Activated CD4-positive, alpha-beta T cell treated with anti-CD3 and anti-CD28 coated beads for 48 hours (primary cell): ENCODE measurements at regions not wholly inside any gene's neighbourhood (a gene's known extent, or its start where the extent isn't known, plus 50 kb on each side); places are given as distances from the start of the nearest gene placed in this dataset.
A peak's percentile ranks its signal among the peaks of the same experiment; 100 is the strongest.

Source experiments
- DNase-seq: peaks from one replicate; pipeline ENCODE4 v3.0.0-alpha.2; 2020

DNA sequence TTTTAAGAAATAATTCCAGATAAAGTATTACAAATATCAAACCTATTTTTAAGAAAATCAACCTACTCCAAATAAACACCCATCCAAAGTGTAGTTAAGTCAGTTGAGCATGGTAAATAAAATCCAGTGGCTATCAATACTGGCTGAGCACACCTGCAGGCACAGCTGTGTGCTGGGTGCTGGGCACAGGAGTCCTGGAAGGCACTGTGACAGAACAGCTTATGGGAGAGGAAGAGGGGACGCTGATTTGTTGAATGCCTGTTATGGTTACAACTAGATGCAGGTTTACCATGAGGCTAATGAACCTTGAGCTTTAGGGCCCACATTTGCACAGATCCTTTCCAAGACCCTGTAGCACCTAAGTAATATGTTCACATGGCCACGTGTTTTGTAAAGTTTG, 202.7 kb downstream of the MTX2 start:
- no peak for DNase-seq

DNA sequence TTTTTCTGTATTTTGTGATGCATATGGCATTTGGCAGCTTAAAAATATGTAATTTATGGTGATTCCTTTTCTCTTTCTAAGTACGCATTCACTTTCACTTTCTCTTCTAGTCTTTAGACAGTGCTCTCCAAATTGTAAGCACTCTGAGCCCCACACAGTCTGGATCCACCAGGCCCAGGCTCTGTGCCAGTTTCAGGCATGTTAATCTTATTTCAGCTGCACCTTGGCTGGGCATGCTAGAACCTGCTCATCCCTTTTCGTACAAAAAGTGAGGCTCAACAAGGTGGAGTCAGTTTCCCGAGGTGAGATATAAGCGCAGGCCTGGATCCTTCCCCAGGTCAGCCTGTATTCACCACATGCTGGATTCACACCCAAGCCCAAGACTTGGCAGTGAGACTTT, 203.9 kb downstream of the MTX2 start:
- peak; percentile 20 for DNase-seq

GRCh38 chr2:176473851-176474250, 204.6 kb downstream of the MTX2 start:
- DNase-seq, result no peak

GRCh38 chr2:176477336-176477735, 208.1 kb downstream of the MTX2 start:
- no peak for DNase-seq

GRCh38 chr2:176479961-176480360, 210.7 kb downstream of the MTX2 start:
- DNase-seq, result no peak

DNA sequence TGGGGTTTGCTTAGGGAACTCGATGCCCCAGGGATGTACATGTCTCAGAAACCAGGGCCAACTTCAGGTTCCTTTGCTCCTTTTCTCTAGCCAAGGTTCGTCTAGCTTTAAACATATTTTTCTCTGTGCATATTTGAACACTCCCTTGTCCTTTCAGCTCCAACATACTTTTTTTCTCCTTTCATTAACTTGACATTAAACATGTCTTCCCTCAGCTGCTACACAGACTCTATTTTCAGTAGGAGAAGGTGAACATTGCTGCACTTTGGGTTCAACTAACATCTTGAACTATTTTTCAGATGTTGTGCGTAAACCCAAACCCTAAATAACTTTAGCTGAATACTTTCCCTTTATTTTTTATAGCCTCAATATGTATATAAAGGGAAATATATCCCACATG, 212.9 kb downstream of the MTX2 start:
- DNase-seq, result no peak

- DNase-seq, result no peak
Measured at GRCh38 chr2:176483476-176483875, 214.2 kb downstream of the MTX2 start.

- no peak for DNase-seq
Measured at GRCh38 chr2:176483901-176484568, 214.8 kb downstream of the MTX2 start.

GRCh38 chr2:176484838-176485237, 215.6 kb downstream of the MTX2 start:
- DNase-seq, result no peak

DNA sequence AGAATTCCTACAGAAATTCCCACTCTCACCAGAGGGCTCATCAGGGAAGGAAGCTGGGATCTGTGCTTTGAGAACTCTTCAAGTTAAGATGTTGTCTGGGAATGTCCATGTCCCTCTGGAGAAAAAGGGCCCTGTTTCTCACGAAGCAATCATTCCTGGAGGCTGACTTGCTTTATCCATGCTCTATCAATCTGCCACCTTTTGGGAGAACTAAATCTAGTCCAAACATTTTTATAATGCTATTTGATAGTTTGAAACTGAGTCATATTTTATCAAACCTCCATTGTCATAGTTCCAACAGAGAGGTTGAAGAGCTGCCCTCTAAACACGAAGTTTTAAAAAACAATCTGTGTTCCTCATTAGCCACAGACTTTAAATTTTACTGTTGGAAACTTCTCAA, 219.2 kb downstream of the MTX2 start:
- no peak for DNase-seq

- no peak for DNase-seq
Measured at GRCh38 chr2:176490061-176490861, 221.0 kb downstream of the MTX2 start.

DNA sequence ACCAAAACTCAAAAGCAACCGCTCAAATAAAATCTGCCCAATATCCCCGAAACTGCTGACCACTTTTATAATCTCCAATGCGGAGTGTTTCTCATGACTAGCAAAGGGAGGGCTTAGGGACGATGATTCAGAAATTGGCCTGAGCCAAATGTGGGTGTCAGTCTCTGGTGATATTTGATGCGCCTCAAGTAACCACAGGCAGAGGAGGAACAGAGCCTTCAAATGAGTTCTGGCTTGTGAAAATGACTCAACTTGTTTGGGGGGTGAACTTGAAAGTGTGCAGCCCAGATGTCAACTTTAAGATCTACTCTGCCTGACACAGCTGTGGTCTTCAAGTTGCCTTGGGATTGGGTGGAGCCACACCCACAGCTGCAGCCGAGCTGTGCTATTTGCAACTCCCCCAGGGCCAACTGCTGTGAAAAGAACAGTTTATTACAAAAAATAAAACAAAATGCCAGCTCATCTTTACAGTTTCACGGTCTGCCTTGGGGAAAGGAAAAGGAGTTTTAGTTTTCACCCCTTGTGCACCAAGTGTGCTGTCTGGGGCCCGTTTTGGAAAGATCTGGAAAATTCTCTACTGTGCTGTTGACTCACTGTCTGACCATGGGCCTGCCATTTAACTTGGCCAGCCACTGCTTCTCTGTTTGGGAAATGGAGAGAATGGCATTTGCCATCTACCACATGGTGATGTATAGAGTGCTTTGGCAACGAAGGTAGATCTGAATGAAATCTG, 222.1 kb downstream of the MTX2 start:
- peak; percentile 43 for DNase-seq

DNA sequence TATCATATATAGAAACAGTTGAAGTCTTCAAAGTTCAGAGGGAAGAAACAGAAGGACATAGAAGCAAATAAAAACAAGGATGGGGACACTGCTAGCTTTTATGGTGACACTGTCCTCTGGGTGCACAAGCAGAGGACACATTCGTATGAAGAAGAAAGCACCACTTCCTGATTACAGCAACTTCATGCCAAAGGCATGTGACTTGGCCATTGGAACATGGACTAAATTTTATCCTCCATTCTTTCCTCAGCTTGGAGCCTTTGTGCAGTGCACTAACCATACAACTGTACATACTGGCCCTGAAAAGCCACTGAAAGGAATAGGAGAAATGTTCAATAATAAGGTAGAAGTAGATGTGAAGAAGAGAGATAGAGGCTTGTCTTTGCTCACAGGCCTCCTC, 223.3 kb downstream of the MTX2 start:
- DNase-seq, result no peak

GRCh38 chr2:176493226-176493825, 224.1 kb downstream of the MTX2 start:
- DNase-seq, result no peak

DNA sequence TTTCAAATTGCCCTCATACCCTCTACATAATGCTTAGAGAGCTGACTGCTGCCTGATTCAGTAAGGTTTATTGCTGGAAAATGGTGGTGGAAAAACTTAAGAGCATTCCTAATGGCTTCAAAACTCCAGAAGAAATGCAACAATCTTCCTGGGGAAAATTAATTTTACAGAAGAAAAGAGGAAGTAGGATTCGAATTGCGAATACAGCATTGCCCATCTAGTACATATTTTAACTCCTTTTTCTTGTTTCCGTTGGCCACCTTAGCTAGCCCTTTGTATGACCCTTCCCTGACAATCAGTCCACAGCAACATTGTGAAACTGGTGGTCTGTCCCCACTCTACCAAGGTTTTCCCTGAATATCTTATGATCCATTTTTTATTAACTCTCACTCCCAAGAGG, 224.7 kb downstream of the MTX2 start:
- no peak for DNase-seq

DNA sequence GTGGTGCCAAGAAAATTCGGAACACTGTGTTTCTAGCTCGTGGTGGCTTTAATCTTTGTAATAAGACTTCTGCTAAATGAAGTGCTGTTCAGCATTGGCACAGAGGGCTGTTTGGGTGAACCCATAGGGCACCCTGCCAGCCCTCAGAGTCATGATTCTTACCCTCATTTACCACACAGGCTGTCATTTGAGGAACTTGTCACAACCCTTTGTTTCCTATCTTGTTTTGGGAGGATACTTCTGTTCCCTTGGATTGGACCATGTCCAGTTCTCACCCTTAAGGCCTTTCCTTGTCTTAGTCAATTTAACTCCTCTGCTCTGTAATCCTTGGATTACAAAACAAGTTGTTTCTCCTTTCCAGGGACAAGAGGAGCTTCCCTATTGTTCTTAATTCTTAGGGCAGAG, 225.7 kb downstream of the MTX2 start:
- DNase-seq, result no peak

GRCh38 chr2:176495826-176496225, 226.6 kb downstream of the MTX2 start:
- no peak for DNase-seq

DNA sequence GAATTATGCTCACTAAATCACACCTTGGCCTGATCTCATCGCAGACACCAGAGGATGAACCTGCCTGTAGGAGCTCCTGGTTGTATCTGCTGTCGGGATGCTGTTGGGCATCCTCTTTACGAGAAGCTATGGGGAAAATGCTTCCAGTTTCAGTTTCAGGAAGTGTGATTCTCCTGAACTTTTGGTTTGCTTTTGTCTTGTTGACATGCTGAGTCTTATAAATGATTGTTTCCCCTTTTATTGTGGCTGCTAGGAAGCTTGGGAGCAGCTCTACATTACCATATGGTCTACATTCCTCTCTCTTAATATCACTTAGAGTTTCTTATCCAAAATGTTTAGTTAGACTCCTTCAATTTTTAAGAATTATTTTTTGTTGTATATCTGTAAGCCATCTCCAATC, 227.5 kb downstream of the MTX2 start:
- no peak for DNase-seq

- no peak for DNase-seq
Measured at GRCh38 chr2:176500901-176501300, 231.7 kb downstream of the MTX2 start.

DNA sequence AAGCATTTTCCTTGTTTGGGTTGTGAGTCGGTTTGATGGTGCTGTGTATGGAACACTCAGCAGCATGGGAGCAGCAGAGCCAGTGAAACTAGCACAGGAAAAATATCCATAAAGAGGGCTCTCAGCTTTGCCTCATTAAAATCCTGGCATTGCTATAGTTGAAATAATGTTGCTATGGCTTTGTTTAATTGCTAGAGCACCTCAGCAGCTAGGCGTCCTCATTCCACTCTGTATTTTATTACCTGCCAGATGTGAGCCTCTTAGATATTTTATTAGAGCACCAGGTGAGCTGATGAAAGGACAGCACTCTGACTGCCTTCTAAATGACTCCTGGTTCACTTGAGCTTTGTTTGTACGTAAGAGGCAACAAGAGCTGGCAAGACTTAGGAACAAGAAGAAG, 232.4 kb downstream of the MTX2 start:
- DNase-seq, result no peak

DNA sequence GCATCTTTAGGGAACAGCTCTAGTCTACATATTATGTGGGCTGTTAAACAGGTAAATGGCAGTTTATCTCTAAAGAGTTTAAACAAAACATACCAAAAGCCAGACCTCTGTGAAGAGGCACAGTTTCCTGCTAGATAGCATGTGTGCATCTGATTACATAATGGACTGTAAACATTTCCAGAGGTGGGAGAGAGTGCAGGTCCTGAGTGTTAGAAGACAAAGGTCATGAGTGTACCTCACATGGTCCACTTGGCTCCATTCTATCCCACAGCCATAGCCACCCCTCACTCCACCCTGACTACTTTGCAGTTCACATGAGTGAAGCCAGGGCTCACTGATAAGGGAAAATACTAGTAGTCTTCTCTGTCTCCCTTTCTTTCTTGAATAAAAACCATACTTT, 233.4 kb downstream of the MTX2 start:
- DNase-seq, result no peak

DNA sequence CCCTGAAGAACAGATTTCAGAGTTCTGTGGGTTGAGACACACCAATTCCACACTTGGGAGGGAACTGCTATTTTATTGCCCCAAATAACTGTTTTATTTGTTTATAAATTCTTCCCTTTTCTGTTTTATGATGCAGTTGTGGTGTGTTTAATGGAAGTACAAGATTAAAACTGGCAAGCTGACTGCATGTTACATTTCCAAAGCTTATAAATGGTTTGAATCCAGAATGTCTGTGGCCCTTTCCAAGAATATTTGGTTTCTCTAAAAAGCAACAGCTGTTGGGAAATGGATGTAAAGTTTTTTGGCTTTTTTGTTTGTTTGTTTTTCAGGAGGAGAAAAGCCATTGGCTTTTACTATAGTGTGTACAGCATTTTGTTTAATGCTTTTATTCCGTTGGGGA, 234.5 kb downstream of the MTX2 start:
- no peak for DNase-seq

DNA sequence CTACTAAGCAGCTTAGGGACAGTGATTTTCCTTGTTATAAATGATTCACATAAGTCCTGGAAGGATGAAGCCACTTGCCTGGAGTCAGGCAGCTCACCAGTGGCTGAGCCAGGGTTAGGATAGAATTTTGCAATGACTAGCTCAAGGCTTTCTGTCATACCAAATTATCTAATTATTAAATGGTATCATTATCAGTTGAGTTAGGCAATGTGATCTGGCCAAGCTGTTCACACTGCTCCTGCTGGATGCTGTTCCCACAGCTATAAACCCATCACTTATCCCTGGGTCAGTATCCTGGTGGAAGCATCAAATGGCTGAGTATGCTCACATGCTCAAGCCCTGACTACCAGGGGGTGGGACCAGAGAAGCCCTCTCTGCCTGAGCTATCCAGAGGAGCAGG, 235.2 kb downstream of the MTX2 start:
- no peak for DNase-seq

GRCh38 chr2:176507786-176508185, 238.5 kb downstream of the MTX2 start:
- DNase-seq, result no peak
